ENCODE measurements at regions not wholly inside any gene's neighbourhood (a gene's known extent, or its start where the extent isn't known, plus 50 kb on each side); places are given as distances from the start of the nearest gene placed in this dataset.
A peak's percentile ranks its signal among the peaks of the same experiment; 100 is the strongest.

DNA sequence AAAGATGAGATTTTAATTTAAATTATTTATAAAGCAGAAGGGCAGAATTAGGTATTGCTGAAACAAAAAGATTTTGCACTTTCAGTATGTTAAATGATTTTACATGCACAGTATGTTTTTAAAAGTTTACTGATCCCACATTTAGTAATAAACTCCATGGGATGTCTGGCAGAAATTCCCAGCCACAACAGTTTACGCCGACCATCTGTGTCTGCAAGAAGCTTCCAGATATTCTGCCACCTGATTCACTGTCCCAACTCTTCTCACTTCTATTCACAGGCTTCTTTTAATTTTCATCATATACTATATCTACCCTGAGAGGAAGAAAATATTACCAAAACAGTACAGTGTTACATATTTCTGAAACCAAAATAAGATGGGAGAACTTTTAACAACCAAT is 115.8 kb upstream of the IQCM start:
- DNase-seq = no peak

DNA sequence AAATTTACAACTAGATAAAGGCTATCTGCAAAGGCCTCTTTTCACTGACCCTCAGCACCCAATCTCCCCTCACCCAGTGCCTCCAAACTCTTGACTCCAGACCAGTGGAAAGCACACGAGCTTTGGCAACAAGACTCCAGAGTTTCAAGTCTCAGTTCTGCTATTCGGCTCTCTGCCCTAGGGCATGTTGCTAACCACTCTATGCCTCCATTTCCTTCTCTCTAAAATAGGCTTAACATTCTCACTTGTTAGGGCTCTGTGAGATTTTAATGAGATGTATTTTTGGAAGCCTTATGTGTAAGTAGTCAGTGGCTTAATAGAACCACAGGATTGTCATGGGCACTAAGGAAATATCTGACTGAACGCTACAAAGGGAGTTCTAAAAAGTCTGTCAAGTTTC is 116.5 kb upstream of the IQCM start:
- no peak for DNase-seq

DNA sequence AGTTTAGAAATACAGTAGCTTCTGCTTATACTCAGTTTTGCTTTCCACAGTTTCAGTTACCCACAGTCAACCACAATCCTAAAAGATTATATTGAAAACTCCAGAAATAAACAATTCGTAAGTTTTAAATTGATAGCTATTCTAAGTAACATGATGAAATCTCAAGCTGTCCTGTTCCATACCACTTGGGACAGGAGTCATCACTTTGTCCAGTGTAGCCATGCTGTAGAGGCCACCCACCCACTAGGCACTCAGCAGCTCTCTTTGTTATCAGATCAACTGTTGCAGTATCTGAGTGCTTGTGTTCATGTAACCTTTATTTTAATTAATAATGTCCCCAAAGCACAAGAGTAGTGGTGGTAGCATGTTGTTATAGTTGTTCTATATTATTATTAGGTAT is 117.5 kb upstream of the IQCM start:
- DNase-seq = no peak

DNA sequence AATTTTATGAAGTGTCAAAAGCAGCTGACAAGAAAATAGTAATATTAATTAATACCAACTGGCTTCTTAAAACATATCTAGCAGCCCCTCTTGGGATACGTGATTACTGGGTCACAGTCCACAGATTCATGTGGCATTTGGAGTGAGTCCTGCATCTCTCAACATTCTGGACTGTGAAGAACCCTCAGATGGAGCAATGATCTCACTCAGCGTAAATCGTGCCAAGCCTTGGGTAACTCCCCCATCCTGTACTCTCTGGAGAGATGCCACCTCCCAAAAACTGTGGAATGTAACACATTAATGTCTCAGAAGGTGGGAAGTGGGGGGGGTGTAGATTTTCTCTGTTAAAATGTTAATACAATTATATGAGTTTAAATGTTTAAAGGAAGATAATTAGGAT is 118.2 kb upstream of the IQCM start:
- DNase-seq = no peak

DNA sequence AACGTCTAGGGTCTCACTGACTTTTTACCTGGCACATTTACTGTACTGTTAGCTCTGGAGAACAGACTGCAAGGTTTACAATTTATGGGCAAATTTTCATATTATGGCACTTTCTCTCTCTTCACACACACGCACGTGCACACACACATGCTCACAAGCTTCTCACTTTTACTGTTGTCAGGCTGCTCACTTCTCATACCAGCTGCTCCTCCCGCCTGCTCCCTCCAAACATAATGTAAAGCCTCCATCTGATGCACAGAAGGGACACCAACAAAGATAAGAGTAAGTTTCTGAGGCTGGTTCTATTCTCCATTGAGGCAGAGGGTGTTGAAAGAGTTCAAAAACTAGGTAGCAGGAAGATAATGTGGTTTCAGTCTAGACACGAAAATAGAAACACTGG is 128.9 kb upstream of the DCLK2 start:
- DNase-seq = no peak

DNA sequence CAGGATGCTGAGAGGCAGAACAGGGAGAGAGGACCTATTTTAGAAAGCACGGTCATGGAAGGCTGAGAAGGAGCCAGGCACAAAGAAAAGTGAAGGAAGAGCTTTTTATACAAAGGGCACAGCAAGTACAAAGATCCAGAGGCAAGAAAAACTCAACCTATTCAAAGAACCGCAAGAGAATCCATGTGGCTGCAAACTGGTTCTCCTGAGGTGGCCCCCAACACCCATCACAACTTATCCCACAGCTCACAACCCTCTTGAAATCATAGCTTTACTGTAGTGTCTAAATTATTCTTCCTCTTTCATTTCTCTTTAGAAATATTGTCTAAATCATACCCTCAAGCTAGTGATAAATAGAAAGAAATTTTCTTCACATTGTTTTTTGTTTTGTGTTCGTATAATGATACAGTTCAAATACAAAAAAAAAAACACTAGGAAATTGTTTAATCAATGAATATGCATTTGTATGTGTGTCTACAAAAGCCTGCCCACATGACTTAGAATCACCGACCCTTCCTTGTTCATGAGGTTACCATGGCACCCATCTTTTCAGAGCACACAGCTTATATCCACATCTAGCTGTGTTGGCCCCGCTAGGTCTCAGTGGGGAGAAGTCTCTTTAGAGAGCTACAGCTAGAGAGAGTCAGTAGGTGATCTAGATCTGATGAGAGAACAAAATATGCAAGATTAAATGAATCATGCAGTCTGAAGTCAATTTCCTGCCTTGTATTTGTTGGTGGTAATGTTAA is 126.9 kb upstream of the DCLK2 start:
- DNase-seq = no peak

DNA sequence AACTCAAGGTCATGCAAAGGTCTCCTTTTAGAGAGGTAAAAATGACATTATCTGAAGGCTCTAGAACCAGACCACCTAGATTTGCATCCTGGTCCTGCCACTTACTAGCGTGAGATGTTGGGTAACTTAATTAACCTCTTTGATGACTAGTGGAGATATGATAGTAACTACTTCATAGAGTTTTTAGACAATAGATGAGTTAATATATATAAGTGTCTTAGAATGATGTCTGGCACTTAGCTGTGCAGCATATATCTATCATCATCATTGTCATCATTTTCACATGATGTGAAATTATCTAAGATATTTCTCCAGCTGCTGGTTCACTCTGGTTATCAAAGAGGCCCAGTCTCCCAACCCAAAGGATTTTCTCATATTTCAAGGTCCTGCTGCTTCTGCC is 126.1 kb upstream of the DCLK2 start:
- no peak for DNase-seq

DNA sequence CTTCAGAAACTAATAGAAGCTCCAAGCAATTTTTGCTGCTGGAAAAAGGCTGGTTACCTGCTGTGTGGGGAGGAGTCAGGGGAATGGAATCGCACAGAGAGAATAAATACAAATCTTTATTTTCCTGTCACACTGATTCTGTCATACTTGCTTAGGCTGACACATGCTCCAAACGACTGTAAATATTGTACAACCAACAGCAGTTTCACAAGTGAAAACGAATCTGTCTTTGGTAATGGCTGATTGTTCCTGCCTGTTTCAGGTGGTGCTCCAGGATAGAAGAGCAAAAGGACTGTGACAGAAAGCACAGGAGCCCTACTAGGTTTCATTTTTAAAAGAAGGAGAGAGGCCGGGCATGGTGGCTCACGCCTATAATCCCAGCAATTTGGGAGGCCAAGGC is 125.5 kb upstream of the DCLK2 start:
- DNase-seq = no peak

DNA sequence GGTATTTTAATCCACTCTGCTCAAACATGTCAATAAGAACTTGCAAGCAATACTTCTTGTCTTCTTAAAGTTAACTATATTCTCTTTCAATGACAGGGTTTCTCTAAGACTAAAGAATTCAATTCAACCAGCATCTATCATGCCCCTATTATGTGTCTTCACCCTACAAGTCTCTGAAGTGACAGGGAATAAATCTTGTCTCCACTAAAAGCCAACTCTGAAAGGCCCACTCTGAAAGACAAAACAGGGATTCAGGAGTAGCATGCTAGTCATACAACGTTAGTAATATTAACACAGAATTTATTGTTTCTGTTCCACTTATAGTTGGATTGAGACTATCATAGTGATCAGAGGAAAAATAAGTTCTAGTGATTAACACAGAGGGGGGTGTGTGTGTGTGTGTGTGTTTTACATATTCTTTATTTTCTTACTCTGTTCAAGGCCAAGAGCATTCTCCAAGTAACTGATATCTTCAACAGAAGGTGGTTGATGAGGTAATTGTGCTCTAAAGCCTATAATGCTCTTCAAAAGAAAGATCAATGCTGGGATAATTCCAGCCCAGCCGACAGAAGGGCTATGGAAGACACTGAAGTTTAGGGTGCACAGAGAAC is 122.4 kb upstream of the DCLK2 start:
- DNase-seq = no peak

DNA sequence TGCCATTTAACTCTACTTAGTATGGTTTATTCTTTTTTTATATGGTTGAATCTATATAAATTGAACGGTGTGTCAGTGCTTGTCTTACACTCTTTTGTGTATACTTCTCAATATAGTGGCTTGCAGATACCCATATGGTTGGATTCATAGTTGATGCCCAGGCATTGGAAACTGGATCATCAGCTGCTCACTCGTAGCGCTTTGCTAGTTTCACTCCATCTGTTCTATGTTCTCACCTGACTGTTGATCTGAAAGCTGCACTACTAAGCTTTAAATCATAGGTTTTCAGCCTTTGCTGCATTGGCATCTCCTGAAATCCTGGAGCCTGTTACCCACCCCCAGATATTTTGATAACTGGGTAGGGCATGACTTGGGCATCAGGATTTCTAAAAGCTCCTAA is 121.6 kb upstream of the DCLK2 start:
- DNase-seq = no peak

DNA sequence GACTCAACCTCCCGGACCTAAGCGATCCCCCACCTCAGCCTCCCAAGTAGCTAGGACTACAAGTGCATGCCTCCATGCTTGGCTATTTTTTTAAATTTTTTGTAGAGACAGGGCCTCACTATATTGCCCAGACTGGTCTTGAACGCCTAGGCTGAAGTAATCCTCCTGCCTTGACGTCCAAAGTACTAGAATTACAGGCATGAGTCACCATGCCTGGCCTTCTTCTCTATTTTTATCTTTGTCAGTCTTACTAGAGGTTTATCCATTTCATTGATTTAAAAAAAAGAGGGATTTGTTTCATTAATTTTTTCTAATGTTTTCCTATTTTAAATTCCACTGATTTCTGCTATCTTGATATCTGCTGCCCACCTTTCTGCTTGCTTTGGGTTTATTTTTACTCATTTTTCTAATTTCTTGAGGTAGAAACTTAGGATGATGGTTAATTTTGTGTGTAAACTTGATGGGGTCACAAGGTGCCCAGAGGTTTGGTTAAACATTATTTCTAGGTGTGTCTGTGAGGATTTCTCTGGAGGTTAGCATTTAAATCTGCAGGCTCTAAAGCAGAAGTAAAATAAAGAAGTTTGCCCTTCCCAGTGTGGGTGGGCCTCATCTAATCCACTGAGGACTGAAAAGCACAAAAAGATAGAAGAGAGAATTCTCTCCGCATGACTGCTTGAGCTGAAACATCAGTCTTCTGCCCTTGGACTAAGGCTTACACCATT is 116.2 kb upstream of the DCLK2 start:
- DNase-seq = no peak

DNA sequence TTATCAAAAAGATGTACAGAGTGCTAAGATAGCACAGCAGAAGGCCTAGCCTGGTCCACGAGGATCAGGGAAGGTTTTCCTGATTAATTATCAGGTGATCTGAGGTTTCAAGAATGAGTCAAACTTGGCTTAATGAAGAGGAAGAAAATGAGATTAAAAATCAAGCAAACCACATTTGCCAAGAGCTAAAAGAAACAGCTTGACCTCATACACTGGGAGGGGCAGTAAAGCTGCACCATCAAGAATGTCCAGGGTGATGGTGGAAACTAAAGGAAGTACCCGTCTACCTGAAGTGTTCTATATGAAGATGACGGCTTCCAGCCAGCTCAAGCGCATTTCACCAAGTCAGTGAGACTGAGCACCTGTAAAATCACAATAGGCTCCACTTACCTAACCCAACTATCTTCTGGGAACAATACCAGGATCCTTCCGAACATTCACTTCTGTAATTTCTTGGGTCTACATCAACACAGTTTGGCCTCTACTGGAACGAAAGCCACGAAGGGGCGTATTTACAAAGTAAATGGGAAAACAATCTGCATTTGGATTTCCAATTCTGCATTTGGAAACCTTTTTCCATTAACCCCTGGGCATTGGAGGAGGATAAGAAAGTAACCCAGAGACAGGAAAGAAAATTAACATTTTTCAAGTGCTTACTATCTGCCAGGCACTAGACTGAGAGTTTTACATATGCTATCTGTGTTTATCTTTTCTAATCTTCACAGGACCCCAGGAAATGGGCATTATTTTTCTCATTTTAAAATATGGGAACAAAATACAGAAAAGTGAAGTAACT is 114.0 kb upstream of the DCLK2 start:
- DNase-seq = no peak

DNA sequence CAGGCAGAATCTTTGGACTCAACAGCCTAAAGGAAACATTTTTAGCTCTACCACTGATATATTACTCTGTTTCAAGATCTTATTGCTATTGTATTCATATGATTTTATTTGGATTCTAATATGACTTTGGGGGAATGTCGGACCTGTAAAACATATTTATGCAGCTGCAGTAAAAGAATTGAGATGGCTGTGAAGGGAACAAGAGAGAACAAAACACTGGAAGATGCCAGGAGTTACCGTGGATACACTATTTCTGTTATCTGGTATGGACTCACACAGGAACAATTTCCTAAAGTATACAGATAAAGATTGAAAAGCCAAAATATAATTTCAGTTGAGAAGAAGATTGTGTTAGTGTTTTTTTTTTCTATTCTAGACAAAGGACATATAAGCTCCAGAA is 113.0 kb upstream of the DCLK2 start:
- DNase-seq = no peak

DNA sequence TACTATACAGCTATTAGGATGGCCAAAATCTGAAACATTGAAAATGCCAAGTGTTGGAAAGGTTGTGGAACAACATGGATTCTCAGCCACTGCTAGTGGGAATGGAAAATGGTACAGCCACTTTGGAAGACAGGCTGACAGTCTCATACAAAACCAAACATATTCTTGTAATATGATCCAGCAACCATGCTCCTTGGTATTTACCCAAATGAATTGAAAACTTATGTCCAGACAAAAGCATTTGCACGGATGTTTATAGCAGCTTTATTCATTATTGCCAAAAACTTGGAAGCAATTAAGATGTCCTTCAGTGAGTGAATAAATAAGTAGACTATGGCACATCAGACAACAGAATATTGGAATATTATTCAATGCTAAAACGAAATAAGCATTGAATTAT is 105.8 kb upstream of the DCLK2 start:
- no peak for DNase-seq

DNA sequence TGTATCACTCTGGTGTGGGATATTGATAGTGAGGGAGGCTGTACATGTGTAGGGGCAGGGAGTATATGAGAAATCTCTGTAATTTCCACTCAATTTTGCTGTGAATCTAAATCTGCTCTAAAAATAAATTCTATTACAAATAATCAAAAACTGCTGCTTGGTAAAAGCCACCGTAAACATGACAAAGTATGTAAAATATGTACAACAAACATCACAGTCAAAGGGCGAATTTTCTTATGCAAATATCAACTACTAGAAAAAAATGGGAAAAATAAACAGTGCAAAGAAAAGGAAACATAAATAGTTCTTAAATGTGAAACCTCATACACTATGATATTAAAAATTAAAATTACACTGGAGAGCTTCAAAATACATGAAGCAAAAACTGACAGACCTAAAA is 105.1 kb upstream of the DCLK2 start:
- DNase-seq = no peak

DNA sequence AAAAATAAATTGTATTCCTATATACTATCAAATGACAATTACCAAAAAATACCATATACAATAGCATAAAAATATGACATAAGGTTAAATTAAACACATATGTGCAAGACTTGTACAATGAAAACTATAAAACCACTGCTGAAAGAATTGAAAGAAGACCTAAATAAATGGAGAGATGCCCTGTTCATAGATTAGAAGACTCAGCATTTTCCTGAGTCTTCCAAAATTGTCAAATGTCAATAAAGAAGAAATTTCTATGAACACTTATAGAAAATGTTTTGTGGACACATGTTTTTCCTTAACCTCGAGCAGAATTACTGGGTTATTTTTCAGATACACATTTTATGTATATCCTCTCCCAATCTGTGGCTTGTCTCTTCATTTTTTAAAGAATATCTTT is 103.1 kb upstream of the DCLK2 start:
- no peak for DNase-seq

DNA sequence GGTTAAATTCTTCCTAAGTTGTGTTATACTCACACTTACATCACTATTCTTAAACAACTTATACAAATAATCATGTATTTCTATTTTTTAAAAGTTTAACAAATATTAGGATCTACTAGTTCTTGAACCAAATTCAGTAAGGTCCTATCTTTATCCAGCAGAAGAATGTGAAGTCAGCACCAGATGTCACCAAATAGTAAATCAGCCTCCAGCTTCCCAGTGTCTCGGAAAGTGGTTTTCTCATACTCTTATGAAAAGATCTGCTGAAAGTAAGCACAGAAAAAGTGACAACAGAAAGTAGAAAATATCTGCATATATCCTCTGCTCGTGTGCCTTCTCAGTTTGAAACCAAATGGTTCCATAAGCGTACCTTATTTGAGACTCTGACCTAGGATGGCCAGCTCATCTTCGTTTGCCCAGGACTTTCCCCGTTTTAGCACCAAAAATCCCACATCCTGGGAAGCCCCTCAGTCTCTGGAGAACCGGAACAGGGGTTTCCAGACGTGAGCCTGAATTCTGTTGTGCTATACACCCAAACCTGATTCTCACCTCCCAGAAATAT is 98.0 kb upstream of the DCLK2 start:
- DNase-seq = no peak

DNA sequence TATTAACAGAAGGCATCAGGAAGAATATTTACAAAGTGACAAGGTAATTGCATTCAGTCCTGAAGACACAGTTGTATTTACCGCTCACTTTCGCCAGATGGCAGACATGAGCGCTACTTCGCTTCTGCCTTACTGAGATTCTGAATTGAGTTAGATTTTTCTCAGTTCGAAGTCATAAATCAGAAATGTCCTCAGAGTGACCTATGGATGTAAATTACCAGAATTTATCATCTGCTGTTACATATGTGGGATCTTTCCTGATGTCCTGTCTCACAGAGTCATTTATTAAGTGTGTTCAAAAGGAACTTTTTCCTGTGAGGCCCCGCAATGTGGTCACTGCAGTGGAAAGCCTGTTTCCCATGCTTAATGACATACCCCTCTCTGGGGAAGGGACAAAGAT is 97.3 kb upstream of the DCLK2 start:
- DNase-seq = peak; percentile 43

DNA sequence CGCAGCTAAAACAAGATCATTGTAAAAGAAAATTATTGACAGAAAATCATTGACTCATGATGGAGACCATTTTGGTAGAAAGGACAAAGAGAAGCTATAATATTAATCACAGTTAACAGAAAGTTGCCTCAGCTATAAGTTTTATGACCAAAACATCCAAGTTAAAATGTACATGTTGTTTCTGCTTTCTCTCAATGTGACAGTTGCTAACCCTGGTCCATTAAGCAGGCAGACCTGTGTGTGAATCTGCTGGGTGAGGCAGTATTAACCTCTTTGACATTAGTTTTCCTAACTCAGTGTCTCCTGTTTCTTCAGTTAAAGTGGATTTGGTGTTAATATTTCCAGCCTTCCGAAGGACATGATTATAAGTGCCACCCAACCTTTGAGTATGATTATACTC is 94.8 kb upstream of the DCLK2 start:
- no peak for DNase-seq

DNA sequence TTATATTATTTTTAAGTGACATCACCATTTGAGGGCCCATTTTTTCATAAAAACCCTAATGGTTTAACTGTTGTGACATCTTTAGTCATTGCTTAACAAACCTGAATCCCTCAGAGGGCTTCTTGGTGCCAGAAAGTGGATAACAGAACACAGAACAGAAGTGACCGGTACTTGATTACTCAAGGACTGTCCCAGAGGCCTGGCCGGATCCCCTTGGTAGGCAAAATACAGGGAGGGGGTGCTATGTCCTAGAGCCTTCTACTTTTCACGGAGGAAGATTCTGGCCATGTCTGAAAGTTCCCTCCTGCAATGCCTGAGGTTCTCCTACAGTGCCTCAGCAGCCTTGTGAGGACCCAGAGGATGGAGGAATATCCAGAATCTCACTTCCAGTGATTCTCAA is 94.3 kb upstream of the DCLK2 start:
- no peak for DNase-seq

DNA sequence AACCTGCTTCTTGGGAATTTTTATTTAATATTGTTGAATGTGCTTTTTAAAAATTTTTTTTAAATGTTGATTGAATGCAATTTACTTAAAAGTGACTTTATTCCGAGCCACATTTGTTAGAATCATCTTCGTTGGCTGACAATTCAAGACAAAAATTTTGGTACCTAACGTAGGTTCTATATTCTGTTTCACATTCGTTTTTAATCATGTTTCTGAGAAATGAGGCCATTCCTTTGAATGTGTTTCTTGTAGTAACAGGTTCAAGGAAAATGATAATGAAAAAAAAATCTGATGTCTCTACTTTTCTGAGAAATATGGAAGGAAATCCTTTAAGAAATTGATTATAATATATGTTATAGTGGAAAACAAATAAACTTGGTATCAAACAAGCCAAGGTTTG is 92.3 kb upstream of the DCLK2 start:
- DNase-seq = no peak

DNA sequence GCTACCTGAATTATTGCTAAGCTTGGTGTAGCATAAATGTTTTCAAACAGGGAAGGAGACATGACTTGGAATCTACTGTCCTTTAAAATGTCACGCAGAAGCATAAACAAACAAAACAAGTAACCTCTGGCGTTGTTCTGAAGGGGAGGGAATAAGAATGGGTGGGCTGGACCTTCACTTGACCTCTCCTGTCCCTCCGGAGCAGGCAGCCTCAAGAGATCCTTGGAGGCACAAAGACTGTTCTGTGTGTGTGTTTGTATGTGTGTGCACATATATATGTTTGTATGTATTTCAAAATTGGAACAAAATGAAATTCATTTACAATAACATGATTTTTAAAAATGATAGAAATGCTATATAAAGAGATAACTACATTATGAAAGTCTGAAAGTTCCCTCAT is 91.3 kb upstream of the DCLK2 start:
- no peak for DNase-seq

DNA sequence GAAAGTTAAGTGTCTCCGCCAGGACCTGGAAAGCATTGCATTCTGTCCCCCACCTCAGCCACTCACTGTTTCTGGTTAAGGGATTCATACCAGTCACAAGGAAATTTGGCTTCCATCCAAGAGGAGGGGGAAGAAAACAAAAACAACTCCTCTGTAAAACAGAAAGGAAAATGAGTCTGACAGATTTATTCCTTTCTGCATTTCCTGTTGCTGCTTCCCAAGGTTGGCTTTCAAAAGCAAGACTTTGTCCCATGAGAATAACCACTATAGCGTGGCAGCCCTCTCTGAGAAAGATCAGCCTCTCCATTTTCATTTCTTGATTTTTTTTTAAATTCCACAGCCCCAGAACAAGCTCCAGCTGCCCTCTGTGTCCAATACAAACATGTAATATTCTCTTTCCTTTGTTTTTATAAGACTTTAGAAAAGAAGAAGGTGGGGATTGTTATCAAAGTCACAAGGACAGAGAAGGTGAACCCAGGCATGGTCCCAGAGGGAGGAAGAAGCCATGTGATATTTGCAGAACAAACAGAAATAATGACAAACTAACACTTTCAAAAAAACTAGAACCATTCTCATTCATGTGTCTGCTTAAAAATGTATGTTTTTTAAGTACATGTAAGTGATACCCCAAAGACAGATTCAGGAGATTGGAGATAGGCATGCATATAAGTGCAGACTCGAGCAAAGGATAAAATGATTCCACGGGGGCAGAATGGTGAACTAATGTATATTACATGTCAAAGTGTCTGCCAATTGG is 90.7 kb upstream of the DCLK2 start:
- no peak for DNase-seq
